Effector memory CD8-positive, alpha-beta T cell (primary cell): ENCODE measurements at regions not wholly inside any gene's neighbourhood (a gene's known extent, or its start where the extent isn't known, plus 50 kb on each side); places are given as distances from the start of the nearest gene placed in this dataset.
"Not testable (repeated sequence)": the region's sequence is repeated elsewhere in the genome, so short reads cannot be mapped to it uniquely, and the experiment has no call there.

Experiments used
- ATAC-seq: fragments of 150-1000 bp; cut with Tn5 transposase; replicated peaks from 2 replicates; pipeline ENCODE4 v1.10.0; 2021; ENCODE audit warnings: mild to moderate bottlenecking, moderate library complexity
- DNase-seq, 3 experiments: peaks; one replicate each; pipeline ENCODE4 v3.0.0; 2021
- H3K27ac Mint-ChIP-seq, 2 donors: one replicate each; pipeline ENCODE4 v1.8.0; 2022; ENCODE audit warnings: mild to moderate bottlenecking in 2 of 2, mixed read lengths in 2 of 2, moderate library complexity in 2 of 2
- H3K27me3 Mint-ChIP-seq, 2 donors: one replicate each; pipeline ENCODE4 v1.8.0; 2022; ENCODE audit warnings: mixed read lengths in 2 of 2
- H3K36me3 Mint-ChIP-seq: one replicate; pipeline ENCODE4 v1.8.0; 2022; ENCODE audit warnings: mild to moderate bottlenecking, moderate library complexity, mixed read lengths; ENCODE audit not compliant: insufficient read depth
- H3K4me1 Mint-ChIP-seq, 2 donors: one replicate each; pipeline ENCODE4 v1.8.0; 2022; ENCODE audit warnings: low read depth in 2 of 2, mixed read lengths in 2 of 2
- H3K4me3 Mint-ChIP-seq, 2 donors: one replicate each; pipeline ENCODE4 v1.8.0; 2022; ENCODE audit warnings: mild to moderate bottlenecking in 2 of 2, mixed read lengths in 2 of 2, moderate library complexity in 2 of 2
- H3K9me3 Mint-ChIP-seq, 2 donors: one replicate each; pipeline ENCODE4 v1.8.0; 2022; ENCODE audit warnings: mixed read lengths in 2 of 2

GRCh38 chr10:111595173-111595572, 518.3 kb downstream of the ADRA2A start:
- ATAC-seq (no peak), DNase-seq (no peak)
- Mint-ChIP-seq H3K27me3 (no peaks in the 10 kb centered on the region), H3K4me1 (no peaks in the 10 kb centered on the region), H3K27ac (no peak overlapping the region), H3K4me3 (no peak overlapping the region), H3K36me3 (no peaks in the 10 kb centered on the region), H3K9me3 (no peaks in the 10 kb centered on the region)

GRCh38 chr10:111598433-111599059, 521.7 kb downstream of the ADRA2A start:
- Mint-ChIP-seq H3K4me1 (no peaks in the 10 kb centered on the region), H3K36me3 (no peaks in the 10 kb centered on the region), H3K9me3 (no peaks in the 10 kb centered on the region), H3K27ac (no peak overlapping the region), H3K27me3 (peaks cover 0 to 6% of the 10 kb centered on the region in 2 donors), H3K4me3 (no peak overlapping the region)
- peak; percentile 4 to 30 (median 14) for DNase-seq
- peak; percentile 46 for ATAC-seq

- no peaks in the 10 kb centered on the region for H3K9me3 Mint-ChIP-seq
- H3K4me1 Mint-ChIP-seq = no peaks in the 10 kb centered on the region
- no peaks in the 10 kb centered on the region for H3K36me3 Mint-ChIP-seq
- H3K27ac Mint-ChIP-seq = no peak overlapping the region
- no peak for DNase-seq
- no peak for ATAC-seq
- H3K4me3 Mint-ChIP-seq = no peak overlapping the region
- H3K27me3 Mint-ChIP-seq = peaks cover 0 to 14% of the 10 kb centered on the region in 2 donors
Observed at GRCh38 chr10:111599943-111600342, 523.1 kb downstream of the ADRA2A start.

- DNase-seq (no peak), ATAC-seq (no peak)
- H3K27ac Mint-ChIP-seq = no peak overlapping the region
- H3K4me1 Mint-ChIP-seq = no peaks in the 10 kb centered on the region
- peaks cover 0 to 15% of the 10 kb centered on the region in 2 donors for H3K27me3 Mint-ChIP-seq
- H3K36me3 Mint-ChIP-seq = no peaks in the 10 kb centered on the region
- H3K9me3 Mint-ChIP-seq = no peaks in the 10 kb centered on the region
- H3K4me3 Mint-ChIP-seq = no peak overlapping the region
Observed at GRCh38 chr10:111600772-111601171, 523.9 kb downstream of the ADRA2A start.

- H3K4me3 Mint-ChIP-seq = no peak overlapping the region
- H3K36me3 Mint-ChIP-seq = no peaks in the 10 kb centered on the region
- no peaks in the 10 kb centered on the region for H3K27me3 Mint-ChIP-seq
- no peaks in the 10 kb centered on the region for H3K9me3 Mint-ChIP-seq
- no peaks in the 10 kb centered on the region for H3K4me1 Mint-ChIP-seq
- DNase-seq (no peak), ATAC-seq (no peak)
- no peak overlapping the region for H3K27ac Mint-ChIP-seq
Observed at GRCh38 chr10:111612273-111612672, 535.4 kb downstream of the ADRA2A start.

- Mint-ChIP-seq H3K9me3 (peaks cover 0 to 1% of the 10 kb centered on the region in 2 donors), H3K27me3 (peaks cover 0 to 19% of the 10 kb centered on the region in 2 donors), H3K36me3 (no peaks in the 10 kb centered on the region), H3K27ac (no peak overlapping the region), H3K4me1 (no peaks in the 10 kb centered on the region), H3K4me3 (no peak overlapping the region)
- no peak for DNase-seq
- ATAC-seq = no peak
Observed at GRCh38 chr10:111634191-111634590, 549.4 kb downstream of the GPAM start.

GRCh38 chr10:111646021-111646420, 537.5 kb downstream of the GPAM start:
- Mint-ChIP-seq H3K4me3 (no peak overlapping the region), H3K27me3 (peaks cover 0 to 7% of the 10 kb centered on the region in 2 donors), H3K27ac (no peak overlapping the region), H3K36me3 (no peaks in the 10 kb centered on the region), H3K9me3 (peaks cover 5 to 9% of the 10 kb centered on the region in 2 donors), H3K4me1 (no peaks in the 10 kb centered on the region)
- no peak for ATAC-seq
- no peak for DNase-seq

GRCh38 chr10:111648046-111648445, 535.5 kb downstream of the GPAM start:
- Mint-ChIP-seq H3K4me1 (no peaks in the 10 kb centered on the region), H3K27ac (no peak overlapping the region)
- no peak for ATAC-seq

GRCh38 chr10:111649080-111649479, 534.5 kb downstream of the GPAM start:
- not testable (repeated sequence) for DNase-seq, H3K9me3 Mint-ChIP-seq, H3K27ac Mint-ChIP-seq, H3K27me3 Mint-ChIP-seq, H3K4me3 Mint-ChIP-seq, H3K4me1 Mint-ChIP-seq, ATAC-seq, H3K36me3 Mint-ChIP-seq

More at GRCh38 chr10:111648046-111648445, 535.5 kb downstream of the GPAM start:
- peaks cover 7 to 9% of the 10 kb centered on the region in 2 donors for H3K9me3 Mint-ChIP-seq
- no peak for DNase-seq
- no peak overlapping the region for H3K4me3 Mint-ChIP-seq
- H3K36me3 Mint-ChIP-seq = no peaks in the 10 kb centered on the region
- peaks cover 0 to 7% of the 10 kb centered on the region in 2 donors for H3K27me3 Mint-ChIP-seq

- ATAC-seq (no peak), DNase-seq (no peak)
- no peak overlapping the region for H3K27ac Mint-ChIP-seq
- peaks cover 0 to 7% of the 10 kb centered on the region in 2 donors for H3K27me3 Mint-ChIP-seq
- no peak overlapping the region for H3K4me3 Mint-ChIP-seq
- H3K9me3 Mint-ChIP-seq = peaks cover 7 to 9% of the 10 kb centered on the region in 2 donors
- H3K36me3 Mint-ChIP-seq = no peaks in the 10 kb centered on the region
- no peaks in the 10 kb centered on the region for H3K4me1 Mint-ChIP-seq
Observed at GRCh38 chr10:111650088-111650487, 533.5 kb downstream of the GPAM start.

GRCh38 chr10:111656066-111656465, 527.5 kb downstream of the GPAM start:
- DNase-seq (no peak), ATAC-seq (no peak)
- H3K27me3 Mint-ChIP-seq = no peaks in the 10 kb centered on the region
- peaks cover 0 to 4% of the 10 kb centered on the region in 2 donors for H3K9me3 Mint-ChIP-seq
- H3K27ac Mint-ChIP-seq = no peak overlapping the region
- no peaks in the 10 kb centered on the region for H3K4me1 Mint-ChIP-seq
- no peaks in the 10 kb centered on the region for H3K36me3 Mint-ChIP-seq
- H3K4me3 Mint-ChIP-seq = no peak overlapping the region

- DNase-seq = no peak
- Mint-ChIP-seq H3K36me3 (no peaks in the 10 kb centered on the region), H3K27ac (no peak overlapping the region), H3K4me1 (no peaks in the 10 kb centered on the region), H3K27me3 (no peaks in the 10 kb centered on the region), H3K4me3 (no peak overlapping the region), H3K9me3 (peaks cover 0 to 2% of the 10 kb centered on the region in 2 donors)
- ATAC-seq = no peak
Observed at GRCh38 chr10:111677759-111678158, 505.8 kb downstream of the GPAM start.

GRCh38 chr10:111686796-111687195, 496.8 kb downstream of the GPAM start:
- H3K4me1 Mint-ChIP-seq = no peaks in the 10 kb centered on the region
- no peaks in the 10 kb centered on the region for H3K27me3 Mint-ChIP-seq
- H3K36me3 Mint-ChIP-seq = peaks cover 2% of the 10 kb centered on the region
- DNase-seq (no peak), ATAC-seq (no peak)
- H3K27ac Mint-ChIP-seq = no peak overlapping the region
- no peak overlapping the region for H3K4me3 Mint-ChIP-seq
- peaks cover 0 to 2% of the 10 kb centered on the region in 2 donors for H3K9me3 Mint-ChIP-seq

GRCh38 chr10:111698711-111699110, 484.9 kb downstream of the GPAM start:
- Mint-ChIP-seq H3K27ac (no peak overlapping the region), H3K4me1 (no peaks in the 10 kb centered on the region), H3K36me3 (no peaks in the 10 kb centered on the region), H3K27me3 (no peaks in the 10 kb centered on the region), H3K9me3 (peaks cover 4 to 8% of the 10 kb centered on the region in 2 donors), H3K4me3 (no peak overlapping the region)
- no peak for ATAC-seq
- DNase-seq = no peak
